Umbilical cord (tissue), 1 donor: ENCODE measurements at regions not wholly inside any gene's neighbourhood (a gene's known extent, or its start where the extent isn't known, plus 50 kb on each side); places are given as distances from the start of the nearest gene placed in this dataset.
A peak's percentile ranks its signal among the peaks of the same experiment; 100 is the strongest.

ENCODE experiments used
- DNase-seq: peaks from one replicate; pipeline ENCODE4 v3.0.0-alpha.2; 2015; ENCODE audit warnings: low spot score

GRCh38 chr2:4247791-4248190 is 544.4 kb downstream of the DCDC2C start:
- DNase-seq, result no peak

- no peak for DNase-seq
These were observed 552.1 kb downstream of the DCDC2C start for GRCh38 chr2:4255491-4255890.

GRCh38 chr2:4256351-4256750 is 553.0 kb downstream of the DCDC2C start:
- no peak for DNase-seq

- no peak for DNase-seq
These were observed 555.2 kb downstream of the DCDC2C start for GRCh38 chr2:4258563-4258962.

- DNase-seq, result no peak
These were observed 562.6 kb downstream of the DCDC2C start for GRCh38 chr2:4265936-4266335.

GRCh38 chr2:4269885-4270284 is 566.5 kb downstream of the DCDC2C start:
- DNase-seq, result no peak

GRCh38 chr2:4272261-4272858 is 569.0 kb downstream of the DCDC2C start:
- DNase-seq, result no peak

GRCh38 chr2:4278392-4278791 is 575.0 kb downstream of the DCDC2C start:
- no peak for DNase-seq

GRCh38 chr2:4279431-4279830 is 576.1 kb downstream of the DCDC2C start:
- DNase-seq, result no peak

- no peak for DNase-seq
These were observed 588.1 kb downstream of the DCDC2C start for GRCh38 chr2:4291430-4291829.

- DNase-seq, result no peak
These were observed 592.3 kb downstream of the DCDC2C start for GRCh38 chr2:4295680-4296079.

- DNase-seq, result no peak
These were observed 597.2 kb downstream of the DCDC2C start for GRCh38 chr2:4300616-4301015.

- peak; percentile 24 for DNase-seq
These were observed 621.2 kb downstream of the DCDC2C start for GRCh38 chr2:4324531-4324930.

GRCh38 chr2:4336864-4337263 is 633.5 kb downstream of the DCDC2C start:
- no peak for DNase-seq

- no peak for DNase-seq
These were observed 635.0 kb downstream of the DCDC2C start for GRCh38 chr2:4338345-4338744.

GRCh38 chr2:4340536-4340935 is 637.2 kb downstream of the DCDC2C start:
- DNase-seq, result no peak

- DNase-seq, result no peak
These were observed 643.3 kb downstream of the DCDC2C start for GRCh38 chr2:4346628-4347027.

- no peak for DNase-seq
These were observed 650.3 kb downstream of the DCDC2C start for GRCh38 chr2:4353668-4354067.

GRCh38 chr2:4354164-4354563 is 650.8 kb downstream of the DCDC2C start:
- DNase-seq, result no peak

- DNase-seq, result no peak
These were observed 651.3 kb downstream of the DCDC2C start for GRCh38 chr2:4354678-4355077.

GRCh38 chr2:4356109-4356508 is 652.7 kb downstream of the DCDC2C start:
- no peak for DNase-seq

- no peak for DNase-seq
These were observed 653.2 kb downstream of the DCDC2C start for GRCh38 chr2:4356541-4356940.

GRCh38 chr2:4357121-4357520 is 653.7 kb downstream of the DCDC2C start:
- peak; percentile 2 for DNase-seq

GRCh38 chr2:4358837-4359236 is 655.5 kb downstream of the DCDC2C start:
- no peak for DNase-seq
